ENCODE measurements at regions not wholly inside any gene's neighbourhood (a gene's known extent, or its start where the extent isn't known, plus 50 kb on each side); places are given as distances from the start of the nearest gene placed in this dataset.

DNA sequence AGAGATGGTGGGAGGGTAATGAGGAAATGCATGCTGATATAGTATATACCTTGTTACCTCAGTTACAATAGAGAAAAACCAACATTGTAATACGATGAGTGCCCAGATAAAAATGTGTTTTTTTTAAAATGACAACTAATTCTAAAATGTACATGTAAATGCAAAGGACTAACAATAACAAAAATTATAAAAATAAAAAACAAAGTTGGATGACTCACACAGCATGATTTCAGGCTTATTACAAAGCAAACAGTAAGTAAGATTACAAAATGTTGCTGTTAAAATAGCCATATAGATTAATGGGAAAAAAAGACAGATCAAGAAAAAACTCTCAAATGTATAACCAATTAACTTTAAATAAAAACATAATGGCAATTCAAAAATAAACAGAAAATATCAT, 1099.4 kb downstream of the FSCB start:
- TF ChIP-seq CTCF (conservative IDR thresholded peaks at IDR 0.05; ENCODE audit: low read depth, low read length) (no peak), POLR2A (IDR thresholded peaks at IDR 0.05; ENCODE audit: low read depth, low read length) (no peak), CHD1 (IDR thresholded peaks at IDR 0.05; ENCODE audit: low read depth, low read length) (no peak), FOS (IDR thresholded peaks at IDR 0.05; ENCODE audit: low read depth, low read length) (no peak), MAFK (IDR thresholded peaks at IDR 0.05; ENCODE audit: low read depth, low read length) (no peak)
